Endodermal cell (in vitro differentiated cells): ENCODE measurements at regions not wholly inside any gene's neighbourhood (a gene's known extent, or its start where the extent isn't known, plus 50 kb on each side); places are given as distances from the start of the nearest gene placed in this dataset.

Experiments used
- DNase-seq: peaks from one replicate; pipeline ENCODE4 v3.0.0-alpha.2; 2017
- H3K27ac ChIP-seq: 2 replicates; pipeline ENCODE4 v1.5.1; 2013; ENCODE audit warnings: mild to moderate bottlenecking, low read depth, low read length, moderate library complexity
- H3K27me3 ChIP-seq: 2 replicates; pipeline ENCODE4 v1.6.1; 2013; ENCODE audit warnings: mild to moderate bottlenecking, low read length, moderate library complexity; ENCODE audit not compliant: insufficient read depth, control insufficient read depth, poor library complexity, severe bottlenecking
- H3K36me3 ChIP-seq: 2 replicates; pipeline ENCODE4 v1.7.0; 2013; ENCODE audit warnings: mild to moderate bottlenecking, low read length, moderate library complexity; ENCODE audit not compliant: control insufficient read depth, insufficient read depth
- H3K4me1 ChIP-seq: one replicate; pipeline ENCODE4 v1.7.0; 2013; ENCODE audit warnings: low read length; ENCODE audit not compliant: control insufficient read depth, insufficient read depth
- H3K4me3 ChIP-seq: 2 replicates; pipeline ENCODE4 v1.5.1; 2013; ENCODE audit warnings: mild to moderate bottlenecking, low read length, moderate library complexity
- H3K9ac ChIP-seq: 2 replicates; pipeline ENCODE4 v1.6.1; 2013; ENCODE audit warnings: mild to moderate bottlenecking, low read length, moderate library complexity; ENCODE audit not compliant: poor library complexity, severe bottlenecking; ENCODE audit errors: extremely low read depth
- H3K9me3 ChIP-seq: 2 replicates; pipeline ENCODE4 v1.6.1; 2013; ENCODE audit warnings: mild to moderate bottlenecking, low read length, moderate library complexity; ENCODE audit not compliant: control insufficient read depth
- H3K27ac Mint-ChIP-seq: 2 replicates; pipeline ENCODE4 v1.8.0; 2020; ENCODE audit warnings: mixed read lengths
- H3K27me3 Mint-ChIP-seq: 2 replicates; pipeline ENCODE4 v1.8.0; 2021; ENCODE audit warnings: mild to moderate bottlenecking, mixed read lengths; ENCODE audit not compliant: insufficient read depth
- H3K36me3 Mint-ChIP-seq: 2 replicates; pipeline ENCODE4 v1.8.0; 2020; ENCODE audit warnings: low read depth, mixed read lengths
- H3K4me1 Mint-ChIP-seq: 2 replicates; pipeline ENCODE4 v1.8.0; 2020; ENCODE audit warnings: mixed read lengths
- H3K4me3 Mint-ChIP-seq: 2 replicates; pipeline ENCODE4 v1.8.0; 2020; ENCODE audit warnings: mild to moderate bottlenecking, moderate library complexity, mixed read lengths
- H3K9me3 Mint-ChIP-seq: 2 replicates; pipeline ENCODE4 v1.8.0; 2020; ENCODE audit warnings: mild to moderate bottlenecking, mixed read lengths
- WGBS, 2 experiments: methylation state at CpG; one replicate each; pipeline versions ENCODE4 v1.1.5 to v1.1.7; 2013; ENCODE audit warnings: missing lambda C conversion rate in 2 of 2, mixed read lengths in 1 of 2; ENCODE audit not compliant: insufficient coverage in 1 of 2, insufficient read length in 1 of 2; 5-methylcytosine and 5-hydroxymethylcytosine counted together
- TF ChIP-seq, protein P1 (sequence below): fragments of 200-600 bp; sonication (generic); conservative IDR thresholded peaks from 2 replicates; pipeline ENCODE4 v1.5.0; 2021; ENCODE audit warnings: antibody characterized with exemption, mild to moderate bottlenecking

GRCh38 chrX:28311466-28311865 is 275.8 kb upstream of the IL1RAPL1 start:
- WGBS, 2 experiments, result 96% methylated on average over 3 of the region's 3 CpGs; no CpG with 5 or more reads in 1 of the 2 experiments

DNA sequence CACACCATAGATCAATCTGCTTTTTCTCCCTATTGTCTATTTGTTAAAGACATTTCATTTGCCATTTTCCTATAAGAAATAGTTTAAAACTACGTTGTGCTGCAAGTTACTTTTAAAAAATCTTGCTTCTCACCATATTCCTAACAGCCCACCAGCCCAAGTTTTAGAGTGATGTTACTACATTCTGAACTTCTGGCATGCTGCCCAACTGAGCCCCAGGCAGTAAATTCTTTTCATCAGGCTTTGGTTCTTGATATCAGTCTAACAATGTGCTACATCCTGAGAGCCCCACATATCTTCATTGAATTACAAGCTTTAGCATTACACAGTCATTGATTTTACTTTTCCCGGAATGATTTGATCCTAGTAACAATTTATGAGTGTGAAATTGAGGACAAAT is 283.8 kb upstream of the IL1RAPL1 start:
- H3K36me3 Mint-ChIP-seq, result no peaks in the 10 kb centered on the region
- peaks cover 9% of the 10 kb centered on the region for H3K9me3 Mint-ChIP-seq
- Histone ChIP-seq H3K4me3 (no peak overlapping the region), H3K4me1 (no peaks in the 10 kb centered on the region), H3K36me3 (no peaks in the 10 kb centered on the region), H3K9ac (no peak overlapping the region), H3K27ac (no peak overlapping the region), H3K27me3 (no peaks in the 10 kb centered on the region), H3K9me3 (no peaks in the 10 kb centered on the region)
- TF ChIP-seq, protein P1, sequence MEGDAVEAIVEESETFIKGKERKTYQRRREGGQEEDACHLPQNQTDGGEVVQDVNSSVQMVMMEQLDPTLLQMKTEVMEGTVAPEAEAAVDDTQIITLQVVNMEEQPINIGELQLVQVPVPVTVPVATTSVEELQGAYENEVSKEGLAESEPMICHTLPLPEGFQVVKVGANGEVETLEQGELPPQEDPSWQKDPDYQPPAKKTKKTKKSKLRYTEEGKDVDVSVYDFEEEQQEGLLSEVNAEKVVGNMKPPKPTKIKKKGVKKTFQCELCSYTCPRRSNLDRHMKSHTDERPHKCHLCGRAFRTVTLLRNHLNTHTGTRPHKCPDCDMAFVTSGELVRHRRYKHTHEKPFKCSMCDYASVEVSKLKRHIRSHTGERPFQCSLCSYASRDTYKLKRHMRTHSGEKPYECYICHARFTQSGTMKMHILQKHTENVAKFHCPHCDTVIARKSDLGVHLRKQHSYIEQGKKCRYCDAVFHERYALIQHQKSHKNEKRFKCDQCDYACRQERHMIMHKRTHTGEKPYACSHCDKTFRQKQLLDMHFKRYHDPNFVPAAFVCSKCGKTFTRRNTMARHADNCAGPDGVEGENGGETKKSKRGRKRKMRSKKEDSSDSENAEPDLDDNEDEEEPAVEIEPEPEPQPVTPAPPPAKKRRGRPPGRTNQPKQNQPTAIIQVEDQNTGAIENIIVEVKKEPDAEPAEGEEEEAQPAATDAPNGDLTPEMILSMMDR, result no peak
- no peaks in the 10 kb centered on the region for H3K4me1 Mint-ChIP-seq
- no peak overlapping the region for H3K27ac Mint-ChIP-seq
- DNase-seq, result no peak
- H3K27me3 Mint-ChIP-seq, result no peaks in the 10 kb centered on the region
- H3K4me3 Mint-ChIP-seq, result no peak overlapping the region
- 95% methylated on average over 2 of the region's 2 CpGs; no CpG with 5 or more reads in 1 of the 2 experiments for WGBS, 2 experiments

More at GRCh38 chrX:28311466-28311865, 275.8 kb upstream of the IL1RAPL1 start:
- no peaks in the 10 kb centered on the region for H3K4me1 ChIP-seq
- no peaks in the 10 kb centered on the region for H3K9me3 ChIP-seq
- no peaks in the 10 kb centered on the region for H3K27me3 ChIP-seq
- no peak overlapping the region for H3K9ac ChIP-seq
- Mint-ChIP-seq H3K4me3 (no peak overlapping the region), H3K9me3 (no peaks in the 10 kb centered on the region), H3K27ac (no peak overlapping the region), H3K27me3 (no peaks in the 10 kb centered on the region), H3K4me1 (peaks cover 3% of the 10 kb centered on the region), H3K36me3 (no peaks in the 10 kb centered on the region)
- TF ChIP-seq, protein P1, result no peak
- no peaks in the 10 kb centered on the region for H3K36me3 ChIP-seq
- H3K27ac ChIP-seq, result no peak overlapping the region
- H3K4me3 ChIP-seq, result no peak overlapping the region
- DNase-seq, result no peak

GRCh38 chrX:28278726-28279125 is 297.5 kb upstream of the DCAF8L1 start:
- Histone ChIP-seq H3K4me1 (no peaks in the 10 kb centered on the region), H3K36me3 (no peaks in the 10 kb centered on the region), H3K27ac (no peak overlapping the region), H3K27me3 (no peaks in the 10 kb centered on the region), H3K4me3 (no peak overlapping the region), H3K9me3 (no peaks in the 10 kb centered on the region), H3K9ac (no peak overlapping the region)
- TF ChIP-seq, protein P1, result no peak
- Mint-ChIP-seq H3K9me3 (no peaks in the 10 kb centered on the region), H3K4me3 (no peak overlapping the region), H3K4me1 (no peaks in the 10 kb centered on the region), H3K27ac (no peak overlapping the region), H3K36me3 (no peaks in the 10 kb centered on the region), H3K27me3 (no peaks in the 10 kb centered on the region)
- DNase-seq, result no peak
- WGBS, 2 experiments, result 86 to 94% methylated on average over 1 of the region's 1 CpG
